Tibial nerve (tissue), 4 donors: ENCODE measurements at regions not wholly inside any gene's neighbourhood (a gene's known extent, or its start where the extent isn't known, plus 50 kb on each side); places are given as distances from the start of the nearest gene placed in this dataset.

Source experiments
- DNase-seq, 2 donors: peaks; one replicate each; pipeline ENCODE4 v3.0.0-alpha.2; 2019; ENCODE audit warnings: low spot score in 2 of 2
- H3K27ac ChIP-seq, 4 donors: fragments of 200-600 bp; sonication (generic) in 3 of 4; one replicate each; pipeline ENCODE4 v1.5.1; 2017 to 2019; ENCODE audit warnings: mild to moderate bottlenecking in 1 of 4
- H3K27me3 ChIP-seq, 2 donors: fragments of 200-600 bp; sonication (generic) in 1 of 2; one replicate each; pipeline versions ENCODE4 v1.5.1 to v1.6.0; 2017 to 2019
- H3K36me3 ChIP-seq, 3 donors: fragments of 200-600 bp; sonication (generic); one replicate each; pipeline ENCODE4 v1.5.1; 2018 to 2019
- H3K4me1 ChIP-seq, 4 donors: fragments of 200-600 bp; sonication (generic) in 3 of 4; one replicate each; pipeline ENCODE4 v1.5.1; 2017 to 2019
- H3K4me3 ChIP-seq, 4 donors: fragments of 200-600 bp; sonication (generic) in 3 of 4; one replicate each; pipeline ENCODE4 v1.5.1; 2017 to 2019; ENCODE audit warnings: mild to moderate bottlenecking in 1 of 4, moderate library complexity in 1 of 4
- H3K9me3 ChIP-seq, 4 donors: fragments of 200-600 bp; sonication (generic) in 3 of 4; one replicate each; pipeline ENCODE4 v1.5.1; 2017 to 2019
- EP300 ChIP-seq, 2 donors: sonication (generic); formaldehyde crosslinking; IDR thresholded peaks; one replicate each; pipeline ENCODE4 v1.6.1; 2017; ENCODE audit warnings: antibody characterized with exemption in 2 of 2, mild to moderate bottlenecking in 1 of 2
- POLR2A ChIP-seq, 2 donors: fragments of 450-650 bp; IDR thresholded peaks; one replicate each; pipeline ENCODE4 v1.6.1; 2017; ENCODE audit warnings: antibody characterized with exemption in 2 of 2, mild to moderate bottlenecking in 2 of 2, moderate library complexity in 2 of 2
- WGBS, 2 donors: methylation state at CpG; one replicate each; pipeline ENCODE4 v1.1.5; 2018; 5-methylcytosine and 5-hydroxymethylcytosine counted together
- TF ChIP-seq, protein P1 (sequence below), 5 experiments: fragments of 200-600 bp in 3 of 5; fragments of 450-650 bp in 2 of 5; sonication (generic) in 3 of 5; IDR thresholded peaks; one replicate each; pipeline ENCODE4 v1.5.1; 2016 to 2019; ENCODE audit warnings: antibody characterized with exemption in 5 of 5, mild to moderate bottlenecking in 3 of 5, moderate library complexity in 2 of 5

DNA sequence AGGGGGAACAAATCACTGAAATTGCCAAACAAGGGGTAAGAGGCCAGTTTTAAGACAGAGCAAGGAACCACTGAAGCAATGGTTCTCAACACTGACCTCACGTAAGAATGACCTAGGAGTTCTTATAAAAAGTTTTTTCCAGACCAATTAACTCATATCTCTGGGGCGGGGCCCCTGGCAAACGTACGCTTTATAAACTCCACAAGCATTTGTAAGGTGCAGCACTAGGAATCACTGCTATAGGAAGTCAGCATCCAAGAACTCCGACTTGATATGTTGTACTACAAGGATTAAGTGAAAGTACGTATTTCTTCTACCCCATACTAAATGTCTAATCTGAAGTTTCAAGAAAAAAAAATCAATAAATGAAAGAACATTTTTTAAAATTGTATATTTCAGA lies 269.9 kb downstream of the RCHY1 start:
- no peak overlapping the region for H3K27ac ChIP-seq
- no peaks in the 10 kb centered on the region for H3K4me1 ChIP-seq
- peaks cover 0 to 2% (median under 1%) of the 10 kb centered on the region in 4 donors for H3K9me3 ChIP-seq
- no peak for DNase-seq
- H3K27me3 ChIP-seq, result no peaks in the 10 kb centered on the region
- no peaks in the 10 kb centered on the region for H3K36me3 ChIP-seq
- no peak overlapping the region for H3K4me3 ChIP-seq
- no peak for TF ChIP-seq POLR2A (IDR thresholded peaks at IDR 0.05)
- no peak for TF ChIP-seq EP300 (IDR thresholded peaks at IDR 0.05)
- TF ChIP-seq, protein P1, sequence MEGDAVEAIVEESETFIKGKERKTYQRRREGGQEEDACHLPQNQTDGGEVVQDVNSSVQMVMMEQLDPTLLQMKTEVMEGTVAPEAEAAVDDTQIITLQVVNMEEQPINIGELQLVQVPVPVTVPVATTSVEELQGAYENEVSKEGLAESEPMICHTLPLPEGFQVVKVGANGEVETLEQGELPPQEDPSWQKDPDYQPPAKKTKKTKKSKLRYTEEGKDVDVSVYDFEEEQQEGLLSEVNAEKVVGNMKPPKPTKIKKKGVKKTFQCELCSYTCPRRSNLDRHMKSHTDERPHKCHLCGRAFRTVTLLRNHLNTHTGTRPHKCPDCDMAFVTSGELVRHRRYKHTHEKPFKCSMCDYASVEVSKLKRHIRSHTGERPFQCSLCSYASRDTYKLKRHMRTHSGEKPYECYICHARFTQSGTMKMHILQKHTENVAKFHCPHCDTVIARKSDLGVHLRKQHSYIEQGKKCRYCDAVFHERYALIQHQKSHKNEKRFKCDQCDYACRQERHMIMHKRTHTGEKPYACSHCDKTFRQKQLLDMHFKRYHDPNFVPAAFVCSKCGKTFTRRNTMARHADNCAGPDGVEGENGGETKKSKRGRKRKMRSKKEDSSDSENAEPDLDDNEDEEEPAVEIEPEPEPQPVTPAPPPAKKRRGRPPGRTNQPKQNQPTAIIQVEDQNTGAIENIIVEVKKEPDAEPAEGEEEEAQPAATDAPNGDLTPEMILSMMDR (IDR thresholded peaks at IDR 0.05), result no peak
- WGBS, 2 donors, result 84 to 87% methylated on average over 6 of the region's 6 CpGs

DNA sequence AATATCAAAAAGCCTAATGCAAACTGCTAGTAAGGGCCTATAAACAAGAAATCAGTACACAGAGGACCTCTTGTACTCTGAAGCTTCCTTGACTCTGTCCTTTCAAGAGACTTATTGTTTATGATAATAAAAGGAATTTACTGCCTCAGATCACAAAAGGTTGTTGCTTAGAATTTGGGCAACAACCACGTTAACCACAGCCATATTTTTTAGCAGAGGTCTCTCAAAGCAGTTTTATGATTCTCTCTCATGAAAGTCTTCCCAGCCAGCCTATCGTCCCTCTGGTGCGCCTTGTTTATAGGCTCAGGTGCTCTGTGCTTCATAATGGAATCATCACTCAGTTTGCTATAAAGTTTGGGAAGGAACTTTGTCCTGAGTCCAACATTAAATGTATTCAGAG lies 270.6 kb downstream of the RCHY1 start:
- H3K4me1 ChIP-seq, result no peaks in the 10 kb centered on the region
- TF ChIP-seq EP300 (IDR thresholded peaks at IDR 0.05), result no peak
- TF ChIP-seq POLR2A (IDR thresholded peaks at IDR 0.05), result no peak
- TF ChIP-seq, protein P1 (IDR thresholded peaks at IDR 0.05), result no peak
- H3K27ac ChIP-seq, result no peak overlapping the region
- WGBS, 2 donors, result 24 to 29% methylated on average over 3 of the region's 3 CpGs
- DNase-seq, result no peak
- H3K36me3 ChIP-seq, result no peaks in the 10 kb centered on the region
- no peaks in the 10 kb centered on the region for H3K27me3 ChIP-seq
- H3K9me3 ChIP-seq, result peaks cover 0 to 6% (median 3%) of the 10 kb centered on the region in 4 donors
- H3K4me3 ChIP-seq, result no peak overlapping the region

DNA sequence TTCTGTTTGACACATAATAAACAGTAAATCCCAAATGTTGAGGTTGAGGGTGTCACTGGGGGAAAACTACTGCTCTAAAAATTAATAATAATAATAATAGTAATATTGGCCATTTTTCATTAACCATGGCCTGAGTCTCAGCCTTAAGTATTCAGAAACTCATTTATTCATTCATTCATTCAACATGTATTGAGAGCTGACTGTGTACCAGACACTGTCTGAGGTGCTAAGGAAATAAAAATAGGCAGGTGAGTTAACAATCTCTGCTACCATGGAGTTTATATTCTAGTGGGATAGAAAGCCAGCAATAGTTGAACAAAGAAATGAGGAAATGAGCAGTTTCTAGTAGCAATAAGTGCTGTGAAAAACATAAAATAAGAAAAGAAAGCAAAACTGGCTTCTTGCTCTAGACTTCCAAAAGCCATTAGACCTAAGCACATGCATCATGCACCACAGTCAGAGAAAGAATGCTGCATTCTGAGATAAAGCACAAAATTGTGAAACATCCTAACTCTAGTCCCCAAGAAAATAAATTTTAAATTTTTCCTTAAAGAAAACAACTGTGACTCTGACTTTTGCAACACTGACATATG lies 278.7 kb downstream of the RCHY1 start:
- no peak for DNase-seq
- no peaks in the 10 kb centered on the region for H3K27me3 ChIP-seq
- peaks cover 0 to 6% (median 3%) of the 10 kb centered on the region in 4 donors for H3K9me3 ChIP-seq
- H3K4me3 ChIP-seq, result no peak overlapping the region
- no peak overlapping the region for H3K27ac ChIP-seq
- no peaks in the 10 kb centered on the region for H3K36me3 ChIP-seq
- TF ChIP-seq, protein P1 (IDR thresholded peaks at IDR 0.05), result no peak
- no peaks in the 10 kb centered on the region for H3K4me1 ChIP-seq

DNA sequence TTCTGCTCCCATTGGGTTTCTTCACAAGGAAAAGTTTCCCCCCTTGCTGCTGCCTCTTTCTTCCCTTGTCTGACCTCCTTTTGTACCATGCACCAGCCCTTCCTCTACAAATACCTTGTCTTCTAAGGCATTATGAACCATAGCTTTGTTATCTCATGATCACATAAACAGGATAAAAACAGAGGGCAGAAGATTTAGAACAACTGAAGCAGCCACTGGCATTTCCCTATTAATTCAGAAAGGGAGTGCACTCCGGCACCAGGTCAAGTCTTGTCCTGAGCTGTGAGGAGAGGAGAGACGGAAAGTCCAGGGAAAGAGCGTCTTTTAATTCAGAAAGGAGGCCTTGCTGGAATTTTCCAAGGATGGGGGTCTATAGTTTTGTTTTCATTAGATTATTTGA lies 281.7 kb downstream of the RCHY1 start:
- DNase-seq, result no peak
- H3K9me3 ChIP-seq, result no peaks in the 10 kb centered on the region
- TF ChIP-seq, protein P1 (IDR thresholded peaks at IDR 0.05), result no peak
- TF ChIP-seq EP300 (IDR thresholded peaks at IDR 0.05) (no peak), POLR2A (IDR thresholded peaks at IDR 0.05) (no peak)
- WGBS, 2 donors, result 24 to 26% methylated on average over 3 of the region's 3 CpGs
- no peak overlapping the region for H3K4me3 ChIP-seq
- no peaks in the 10 kb centered on the region for H3K36me3 ChIP-seq
- H3K27me3 ChIP-seq, result no peaks in the 10 kb centered on the region
- no peaks in the 10 kb centered on the region for H3K4me1 ChIP-seq
- no peak overlapping the region for H3K27ac ChIP-seq

DNA sequence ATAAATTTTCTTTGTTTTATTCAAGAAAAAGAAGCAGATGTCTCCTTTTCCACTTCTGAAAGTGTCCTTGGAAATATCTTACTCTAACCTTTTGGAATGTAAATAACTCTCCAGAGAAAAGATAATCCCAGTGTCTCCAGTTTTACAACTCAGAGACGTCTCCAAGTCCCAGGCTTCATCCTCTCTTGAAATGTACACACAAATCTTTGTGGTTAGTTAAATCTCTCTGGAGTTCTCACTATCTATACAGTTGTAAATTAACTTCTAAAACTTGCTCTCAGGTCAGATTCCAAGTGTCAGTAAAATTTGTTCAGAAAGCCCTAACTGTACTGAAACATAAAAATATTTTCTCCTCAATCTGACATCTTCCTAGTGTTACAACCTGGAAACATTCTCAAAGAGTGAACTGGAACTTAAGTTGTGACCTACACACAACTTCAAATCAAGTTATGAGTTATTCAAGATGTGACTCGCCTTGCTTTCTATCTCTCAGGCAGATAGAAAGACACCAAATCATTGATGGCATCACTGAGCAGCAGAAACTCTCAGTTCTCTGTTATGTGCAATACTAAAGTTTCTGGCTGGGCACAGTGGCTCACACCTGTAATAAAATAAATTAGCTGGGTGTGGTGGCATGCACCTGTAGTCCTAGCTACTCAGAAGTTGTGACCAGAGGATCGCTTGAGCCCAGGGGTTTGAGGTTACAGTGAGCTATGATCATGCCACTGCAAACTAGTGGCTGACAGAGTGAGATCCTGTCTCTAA lies 284.2 kb downstream of the RCHY1 start:
- no peak for DNase-seq
- H3K4me1 ChIP-seq, result no peaks in the 10 kb centered on the region
- 56 to 62% methylated on average over 3 of the region's 3 CpGs for whole genome bisulfite sequencing, 2 donors
- H3K9me3 ChIP-seq, result peaks cover 0 to 6% (median 0%) of the 10 kb centered on the region in 4 donors
- no peak overlapping the region for H3K4me3 ChIP-seq
- TF ChIP-seq POLR2A (IDR thresholded peaks at IDR 0.05) (no peak), EP300 (IDR thresholded peaks at IDR 0.05) (no peak)
- TF ChIP-seq, protein P1 (IDR thresholded peaks at IDR 0.05), result no peak
- no peak overlapping the region for H3K27ac ChIP-seq
- H3K27me3 ChIP-seq, result no peaks in the 10 kb centered on the region
- H3K36me3 ChIP-seq, result no peaks in the 10 kb centered on the region
